Suprapubic skin (tissue), 4 donors: ENCODE measurements at regions not wholly inside any gene's neighbourhood (a gene's known extent, or its start where the extent isn't known, plus 50 kb on each side); places are given as distances from the start of the nearest gene placed in this dataset.

ENCODE experiments used
- DNase-seq, 2 donors: peaks; one replicate each; pipeline ENCODE4 v3.0.0-alpha.2; 2019; ENCODE audit warnings: low spot score in 2 of 2
- H3K27ac ChIP-seq: fragments of 200-600 bp; sonication (generic); one replicate; pipeline ENCODE4 v1.5.1; 2019
- H3K27me3 ChIP-seq: fragments of 200-600 bp; sonication (generic); one replicate; pipeline ENCODE4 v1.5.1; 2019
- H3K36me3 ChIP-seq: fragments of 200-600 bp; sonication (generic); one replicate; pipeline ENCODE4 v1.5.1; 2019
- H3K4me1 ChIP-seq: fragments of 200-600 bp; sonication (generic); one replicate; pipeline ENCODE4 v1.5.1; 2019
- H3K4me3 ChIP-seq: fragments of 200-600 bp; sonication (generic); one replicate; pipeline ENCODE4 v1.5.1; 2019; ENCODE audit warnings: mild to moderate bottlenecking
- H3K9me3 ChIP-seq: fragments of 200-600 bp; sonication (generic); one replicate; pipeline ENCODE4 v1.5.1; 2019
- CTCF ChIP-seq, 2 donors: fragments of 200-600 bp in 1 of 2; fragments of 450-650 bp in 1 of 2; sonication (generic) in 1 of 2; IDR thresholded peaks; one replicate each; pipeline ENCODE4 v1.5.1; 2016 to 2019; ENCODE audit warnings: antibody characterized with exemption in 2 of 2, mild to moderate bottlenecking in 1 of 2, moderate library complexity in 1 of 2
- EP300 ChIP-seq: sonication (generic); formaldehyde crosslinking; IDR thresholded peaks from one replicate; pipeline ENCODE4 v1.6.1; 2017; ENCODE audit warnings: antibody characterized with exemption
- POLR2A ChIP-seq, 2 donors: fragments of 450-650 bp; IDR thresholded peaks; one replicate each; pipeline ENCODE4 v1.6.1; 2017; ENCODE audit warnings: antibody characterized with exemption in 2 of 2, mild to moderate bottlenecking in 2 of 2, moderate library complexity in 2 of 2
- POLR2AphosphoS5 ChIP-seq, 3 donors: sonication (generic); formaldehyde crosslinking; IDR thresholded peaks; one replicate each; pipeline ENCODE4 v1.6.1; 2017; ENCODE audit warnings: antibody characterized with exemption in 3 of 3
- WGBS: methylation state at CpG from one replicate; pipeline ENCODE4 v1.1.5; 2018; 5-methylcytosine and 5-hydroxymethylcytosine counted together

- H3K4me3 ChIP-seq, result no peak overlapping the region
- no peak for DNase-seq
- no peaks in the 10 kb centered on the region for H3K36me3 ChIP-seq
- no peaks in the 10 kb centered on the region for H3K4me1 ChIP-seq
- TF ChIP-seq POLR2A (IDR thresholded peaks at IDR 0.05), result no peak
- no peak for TF ChIP-seq POLR2AphosphoS5 (IDR thresholded peaks at IDR 0.05)
- no peak for TF ChIP-seq CTCF (IDR thresholded peaks at IDR 0.05)
- no peak for TF ChIP-seq EP300
- 72% methylated on average over 2 of the region's 2 CpGs for WGBS
- H3K27ac ChIP-seq, result no peak overlapping the region
- H3K27me3 ChIP-seq, result no peaks in the 10 kb centered on the region
- no peaks in the 10 kb centered on the region for H3K9me3 ChIP-seq
Measured at GRCh38 chr16:6570530-6570929, 762.1 kb upstream of the RBFOX1 start.

- TF ChIP-seq EP300 (no peak), CTCF (IDR thresholded peaks at IDR 0.05) (no peak), POLR2AphosphoS5 (IDR thresholded peaks at IDR 0.05) (no peak), POLR2A (IDR thresholded peaks at IDR 0.05) (no peak)
- no peak overlapping the region for H3K27ac ChIP-seq
- WGBS, result 89% methylated on average over 3 of the region's 3 CpGs
- H3K9me3 ChIP-seq, result no peaks in the 10 kb centered on the region
- no peaks in the 10 kb centered on the region for H3K36me3 ChIP-seq
- DNase-seq, result no peak
- H3K4me3 ChIP-seq, result no peak overlapping the region
- H3K4me1 ChIP-seq, result no peaks in the 10 kb centered on the region
- H3K27me3 ChIP-seq, result no peaks in the 10 kb centered on the region
Measured at GRCh38 chr16:6562986-6563385, 769.7 kb upstream of the RBFOX1 start.

GRCh38 chr16:6560306-6561100 is 772.1 kb upstream of the RBFOX1 start:
- no peak overlapping the region for H3K27ac ChIP-seq
- no peaks in the 10 kb centered on the region for H3K9me3 ChIP-seq
- no peaks in the 10 kb centered on the region for H3K36me3 ChIP-seq
- no peak for TF ChIP-seq POLR2A (IDR thresholded peaks at IDR 0.05)
- no peak for TF ChIP-seq CTCF (IDR thresholded peaks at IDR 0.05)
- no peak for TF ChIP-seq POLR2AphosphoS5 (IDR thresholded peaks at IDR 0.05)
- no peak for TF ChIP-seq EP300
- DNase-seq, result no peak
- no peak overlapping the region for H3K4me3 ChIP-seq
- no peaks in the 10 kb centered on the region for H3K27me3 ChIP-seq
- WGBS, result 50% methylated on average over 4 of the region's 4 CpGs
- no peaks in the 10 kb centered on the region for H3K4me1 ChIP-seq

- Histone ChIP-seq H3K9me3 (no peaks in the 10 kb centered on the region), H3K27me3 (no peaks in the 10 kb centered on the region), H3K4me1 (no peaks in the 10 kb centered on the region), H3K27ac (no peak overlapping the region), H3K4me3 (no peak overlapping the region), H3K36me3 (no peaks in the 10 kb centered on the region)
- DNase-seq, result no peak
- 26% methylated on average over 7 of the region's 7 CpGs for WGBS
- TF ChIP-seq CTCF (IDR thresholded peaks at IDR 0.05) (no peak), EP300 (no peak), POLR2AphosphoS5 (IDR thresholded peaks at IDR 0.05) (no peak), POLR2A (IDR thresholded peaks at IDR 0.05) (no peak)
Measured at GRCh38 chr16:6558661-6559060, 774.0 kb upstream of the RBFOX1 start.

- 25% methylated on average over 8 of the region's 8 CpGs for WGBS
- Histone ChIP-seq H3K4me3 (no peak overlapping the region), H3K9me3 (no peaks in the 10 kb centered on the region), H3K27me3 (no peaks in the 10 kb centered on the region), H3K27ac (no peak overlapping the region), H3K4me1 (no peaks in the 10 kb centered on the region), H3K36me3 (no peaks in the 10 kb centered on the region)
- TF ChIP-seq CTCF (IDR thresholded peaks at IDR 0.05), result no peak
- no peak for TF ChIP-seq POLR2AphosphoS5 (IDR thresholded peaks at IDR 0.05)
- no peak for TF ChIP-seq EP300
- TF ChIP-seq POLR2A (IDR thresholded peaks at IDR 0.05), result no peak
- DNase-seq, result no peak
Measured at GRCh38 chr16:6558126-6558525, 774.5 kb upstream of the RBFOX1 start.
